ENCODE measurements at regions not wholly inside any gene's neighbourhood (a gene's known extent, or its start where the extent isn't known, plus 50 kb on each side); places are given as distances from the start of the nearest gene placed in this dataset.

- TF ChIP-seq PBX3 (IDR thresholded peaks at IDR 0.05; ENCODE audit: insufficient replicate concordance, low read depth, low read length) (no peak), BRCA1 (IDR thresholded peaks at IDR 0.05; ENCODE audit: low read depth, low read length) (no peak)
Observed at GRCh38 chr17:68748381-68748780, 147.2 kb upstream of the FAM20A start (continued).

GRCh38 chr17:68740555-68741447 lies 139.6 kb upstream of the FAM20A start:
- no peaks in the 10 kb centered on the region for H4K20me1 ChIP-seq (ENCODE audit: control insufficient read depth, insufficient read depth)

More at GRCh38 chr17:68740555-68741447, 139.6 kb upstream of the FAM20A start:
- BruUV-seq (replicated peaks), result no TSS peak
- H3K4me3 ChIP-seq, result no peak overlapping the region
- TF ChIP-seq FOXM1 (IDR thresholded peaks at IDR 0.05; ENCODE audit: low read depth, low read length) (no peak), SIN3A (IDR thresholded peaks at IDR 0.05; ENCODE audit: low read depth, low read length) (no peak), SMAD5 (IDR thresholded peaks at IDR 0.05; ENCODE audit: low read depth) (no peak), CTCF (IDR thresholded peaks at IDR 0.05 in 2 of 3, conservative IDR thresholded peaks at IDR 0.05 in 1 of 3; ENCODE audit: control insufficient read depth in 2 of 3, extremely low read depth in 1 of 3, insufficient read depth in 1 of 3, low read depth in 3 of 3, low read length in 3 of 3) (peak in 2 of 3 experiments; percentile 16 to 17; a peak in 1 of 6 replicates)
- CTCF ChIA-PET, result no interaction called here
- POLR2A ChIA-PET, result no interaction called here
- H3K4me1 ChIP-seq (ENCODE audit: control insufficient read depth, insufficient read depth, low read length), result no peaks in the 10 kb centered on the region
- H3K27me3 ChIP-seq (replicated peaks in 1 of 2; ENCODE audit: control insufficient read depth in 2 of 2, insufficient read depth in 2 of 2, low read length in 1 of 2), result no peaks in the 10 kb centered on the region
- no peak overlapping the region for H3K27ac ChIP-seq (ENCODE audit: control insufficient read depth, insufficient read depth)
- SMC1A ChIA-PET (ENCODE audit: uncharacterized antibody, unreplicated experiment), result no interaction called here
- FAIRE-seq (no peak), DNase-seq (ENCODE audit: low read depth, low spot score) (no peak), ATAC-seq (no peak)
- in situ Hi-C loops (cut with MboI), result no loop called here
- 42% methylated on average over 8 of the region's 8 CpGs for WGBS (ENCODE audit: insufficient coverage, insufficient replicate concordance, low lambda C conversion rate, missing lambda C conversion rate)
- H3K9me3 ChIP-seq (replicated peaks; ENCODE audit: control insufficient read depth, insufficient read depth, low read length), result no peaks in the 10 kb centered on the region; the same call in 2 of the 3 replicates
- no peaks in the 10 kb centered on the region for H3K79me2 ChIP-seq (ENCODE audit: control insufficient read depth, insufficient read depth, low read length)
- H3K36me3 ChIP-seq (ENCODE audit: control insufficient read depth in 2 of 2, insufficient read depth in 2 of 2, low read length in 1 of 2), result no peaks in the 10 kb centered on the region
- no peak overlapping the region for H3K9ac ChIP-seq (ENCODE audit: control insufficient read depth, insufficient read depth, low read length)
- RAD21 ChIA-PET (ENCODE audit: unreplicated experiment), result no interaction called here
- H3K4me2 ChIP-seq (ENCODE audit: control insufficient read depth, insufficient read depth), result no peak overlapping the region
- intact Hi-C loops (cut with micrococcal nuclease; ENCODE audit: unreplicated experiment), result no loop called here
- no peak overlapping the region for H2AFZ ChIP-seq (ENCODE audit: control insufficient read depth, low read depth, low read length)
